Stimulated activated CD4-positive, alpha-beta T cell treated with anti-CD3 and anti-CD28 coated beads, Interleukin-12 subunit alpha, Interleukin-12 subunit beta, amount 100 ng/mL, for 48 hours (primary cell): ENCODE measurements at regions not wholly inside any gene's neighbourhood (a gene's known extent, or its start where the extent isn't known, plus 50 kb on each side); places are given as distances from the start of the nearest gene placed in this dataset.

Experiments
- DNase-seq, 3 donors: peaks; one replicate each; pipeline ENCODE4 v3.0.0-alpha.2; 2020; ENCODE audit warnings: low read depth in 2 of 3, low spot score in 1 of 3

DNA sequence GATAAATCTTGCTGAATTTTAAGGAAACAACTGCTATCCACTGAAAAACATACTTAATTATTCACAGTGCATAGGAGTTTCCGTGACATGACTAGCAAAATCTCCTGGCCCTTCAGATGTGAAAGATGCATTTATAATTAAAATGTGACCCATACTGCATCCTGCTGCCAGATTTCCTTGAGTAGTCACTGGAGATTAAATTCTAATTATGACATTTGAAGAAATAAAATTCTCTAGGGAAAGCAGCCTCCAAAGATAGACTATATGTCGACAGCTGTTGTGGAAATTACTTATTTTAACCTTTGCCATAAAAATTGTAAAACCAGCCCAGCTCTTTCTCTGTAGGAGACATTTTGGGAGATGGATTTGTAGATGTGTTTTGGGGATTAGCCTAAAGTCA lies 193.6 kb upstream of the SMC2 start:
- no peak for DNase-seq

- no peak for DNase-seq
These were observed 191.8 kb upstream of the SMC2 start for GRCh38 chr9:103902263-103902662.

- no peak for DNase-seq
These were observed 189.9 kb upstream of the SMC2 start for GRCh38 chr9:103904242-103904641.

DNA sequence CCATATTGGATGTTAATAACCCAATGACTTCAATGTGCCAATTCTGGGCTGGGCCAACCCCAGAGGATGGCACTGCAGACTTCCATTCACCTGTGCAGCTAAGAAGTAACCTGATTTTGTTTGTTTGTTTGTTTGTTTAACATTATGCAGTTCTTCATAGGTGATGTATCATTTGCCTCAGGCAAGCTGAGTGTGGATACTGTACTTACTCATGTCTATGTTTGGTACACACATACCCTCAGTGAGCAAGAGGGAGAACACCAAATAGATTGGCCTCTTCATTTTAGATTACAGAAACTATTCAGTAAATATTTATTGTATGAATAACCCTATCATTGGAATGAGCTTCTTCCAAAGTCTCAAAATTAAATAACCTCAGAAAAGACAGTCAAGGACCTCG lies 180.2 kb upstream of the SMC2 start:
- DNase-seq: no peak

- DNase-seq: no peak
These were observed 174.4 kb upstream of the SMC2 start for GRCh38 chr9:103919605-103920209.

DNA sequence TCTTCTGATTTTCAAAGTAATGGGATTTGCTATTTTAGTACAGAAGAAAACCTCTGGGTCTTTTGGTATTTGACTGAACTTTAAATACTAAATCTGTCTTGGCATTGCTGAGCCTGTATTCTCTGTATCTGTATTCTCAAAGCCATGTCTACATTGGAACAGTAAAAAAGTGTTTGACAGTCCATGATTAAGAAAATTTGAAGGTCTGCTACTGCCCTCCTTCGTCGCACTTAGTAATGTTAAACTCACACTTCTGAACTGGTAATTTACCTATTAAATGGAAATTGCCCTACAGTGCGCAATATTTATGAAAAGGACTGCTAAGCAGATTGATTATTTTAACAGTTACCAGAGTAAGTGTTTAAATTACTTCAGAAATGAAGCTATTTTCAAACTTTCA lies 165.7 kb upstream of the SMC2 start:
- DNase-seq: no peak

- DNase-seq: no peak
These were observed 153.0 kb upstream of the SMC2 start for GRCh38 chr9:103941104-103941503.

GRCh38 chr9:103942200-103942599 lies 151.9 kb upstream of the SMC2 start:
- no peak for DNase-seq

- DNase-seq: no peak
These were observed 151.5 kb upstream of the SMC2 start for GRCh38 chr9:103942651-103943050.

DNA sequence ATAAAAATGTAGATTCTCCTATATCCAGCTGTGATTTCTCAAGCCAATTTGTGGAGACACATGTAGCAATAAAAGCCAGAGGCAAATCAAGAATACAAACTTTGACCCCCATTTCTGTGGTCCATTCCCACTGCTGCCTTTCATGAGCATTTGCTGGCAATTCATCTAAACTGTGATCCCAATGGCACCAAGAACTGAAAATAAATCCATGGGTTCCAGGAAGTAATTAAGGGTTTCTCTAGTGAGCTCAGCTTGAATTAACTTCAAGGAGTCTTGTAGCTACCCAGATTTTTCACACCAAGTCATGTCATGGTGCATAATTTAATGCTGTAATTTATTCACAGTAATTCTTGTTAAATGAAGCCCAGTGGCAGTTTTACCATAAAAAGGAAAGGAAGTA lies 145.0 kb upstream of the SMC2 start:
- DNase-seq: no peak

DNA sequence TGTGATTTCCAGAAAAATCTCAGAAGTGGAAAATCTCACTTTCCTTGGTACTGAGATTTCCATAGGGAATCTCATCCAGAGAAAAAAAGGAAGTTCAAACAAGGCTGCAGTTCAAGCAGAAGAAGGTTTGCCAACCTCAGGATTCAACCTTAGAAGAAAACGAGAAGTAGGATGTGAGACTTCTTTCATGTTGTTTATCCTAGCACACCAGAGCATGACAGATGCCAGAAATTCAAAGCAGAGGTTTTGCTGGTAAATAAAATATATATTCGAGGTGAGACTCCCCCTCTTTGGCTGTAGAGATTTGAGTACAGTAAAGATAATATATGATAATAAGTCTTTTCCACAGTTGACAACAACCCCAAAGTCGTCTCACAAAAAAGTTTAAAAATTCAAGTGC lies 116.9 kb upstream of the SMC2 start:
- no peak for DNase-seq

DNA sequence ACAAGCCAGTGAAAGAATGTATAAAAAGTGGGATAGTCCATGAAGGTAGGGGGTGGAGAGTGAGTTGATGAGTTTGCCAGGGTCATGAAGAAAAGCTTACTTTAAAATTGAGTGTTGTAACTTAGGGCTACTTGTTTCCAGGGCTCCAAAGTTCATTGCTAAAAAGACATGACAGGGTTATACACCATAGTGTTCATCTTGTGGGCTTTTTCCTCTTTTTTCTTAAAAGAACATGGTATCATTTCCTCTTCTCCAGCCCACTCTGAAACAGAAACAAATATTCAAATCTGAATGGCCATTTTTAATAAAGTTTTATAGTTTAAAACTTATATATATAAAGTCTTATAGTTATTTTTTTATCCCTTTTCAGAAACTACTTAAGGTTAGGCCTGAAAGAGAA lies 115.7 kb upstream of the SMC2 start:
- DNase-seq: no peak

- DNase-seq: no peak
These were observed 112.2 kb upstream of the SMC2 start for GRCh38 chr9:103981912-103982311.

- DNase-seq: no peak
These were observed 109.0 kb upstream of the SMC2 start for GRCh38 chr9:103985077-103985476.

DNA sequence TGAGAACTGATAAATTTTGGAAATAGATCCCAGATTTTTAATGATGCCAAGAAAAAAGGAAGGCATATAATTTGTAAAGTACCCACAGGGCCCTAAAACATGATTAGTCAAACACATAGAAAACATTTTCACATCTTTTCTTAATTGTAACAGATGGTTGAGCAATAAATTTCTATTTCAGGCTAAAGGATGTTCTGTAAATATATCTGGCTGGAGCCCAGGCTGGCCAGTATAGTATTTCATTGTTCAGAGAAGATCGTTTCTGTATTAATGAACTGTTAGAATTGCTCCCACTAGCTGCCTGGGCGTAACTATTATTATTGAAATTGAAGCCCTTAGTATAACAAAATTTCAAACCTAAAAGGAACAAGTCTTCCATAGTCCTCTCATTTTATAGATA lies 105.3 kb upstream of the SMC2 start:
- DNase-seq: no peak

DNA sequence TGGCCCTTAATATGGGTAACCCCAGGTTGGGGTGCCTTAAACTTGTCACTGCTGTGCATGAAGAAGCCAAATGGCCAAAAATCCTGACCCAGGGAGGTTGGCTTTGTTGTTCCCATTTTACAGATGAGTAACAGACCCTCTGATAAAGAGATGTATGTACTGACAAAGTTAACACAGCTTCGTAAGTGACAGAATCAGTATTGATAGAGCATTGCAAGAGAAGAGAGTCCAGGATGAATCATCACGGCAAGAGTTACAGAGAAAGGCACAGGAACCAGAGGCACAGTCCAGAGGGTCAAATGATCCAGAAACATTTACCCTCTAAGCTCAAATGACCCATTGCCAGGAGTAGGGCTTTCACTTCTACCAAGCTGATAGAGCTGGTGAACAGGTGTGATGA lies 103.8 kb upstream of the SMC2 start:
- no peak for DNase-seq

DNA sequence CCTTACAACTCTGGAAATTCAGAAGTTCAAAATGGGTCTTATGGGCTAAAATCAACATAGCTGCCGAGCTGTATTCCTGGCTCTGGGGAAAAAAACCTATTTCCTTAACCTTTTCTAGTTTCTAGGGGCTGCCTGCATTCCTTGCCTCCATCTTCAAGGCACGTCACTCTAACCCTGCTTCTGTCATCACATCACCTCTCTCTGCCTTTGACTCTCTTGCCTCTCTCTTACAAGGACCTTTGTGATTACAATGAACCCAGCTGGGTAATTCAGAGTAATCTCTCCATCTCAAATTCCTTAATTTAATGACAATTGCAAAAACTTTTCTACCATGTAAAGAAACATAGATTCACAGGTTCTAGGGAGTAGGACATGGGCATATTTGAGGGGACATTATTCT lies 103.1 kb upstream of the SMC2 start:
- DNase-seq: no peak

DNA sequence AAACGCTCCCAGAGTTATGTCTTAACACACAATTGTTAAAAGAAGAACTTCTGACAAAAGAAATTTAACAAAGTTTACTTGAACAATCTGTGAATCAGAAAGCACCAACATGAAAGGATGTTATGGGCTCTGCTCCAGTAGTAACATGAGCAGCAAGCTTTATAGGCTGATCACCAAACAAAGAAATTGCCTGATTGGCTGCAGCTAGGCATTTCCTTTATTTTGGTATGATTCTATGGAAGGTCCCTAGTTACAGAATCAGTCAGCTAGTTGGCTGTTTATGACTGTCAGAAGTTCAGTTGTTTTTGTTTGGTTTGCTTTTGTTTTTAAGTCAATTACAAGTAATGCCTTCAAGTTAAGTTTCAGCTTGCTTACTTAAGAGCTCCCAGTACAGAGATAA lies 102.4 kb upstream of the SMC2 start:
- DNase-seq: no peak

DNA sequence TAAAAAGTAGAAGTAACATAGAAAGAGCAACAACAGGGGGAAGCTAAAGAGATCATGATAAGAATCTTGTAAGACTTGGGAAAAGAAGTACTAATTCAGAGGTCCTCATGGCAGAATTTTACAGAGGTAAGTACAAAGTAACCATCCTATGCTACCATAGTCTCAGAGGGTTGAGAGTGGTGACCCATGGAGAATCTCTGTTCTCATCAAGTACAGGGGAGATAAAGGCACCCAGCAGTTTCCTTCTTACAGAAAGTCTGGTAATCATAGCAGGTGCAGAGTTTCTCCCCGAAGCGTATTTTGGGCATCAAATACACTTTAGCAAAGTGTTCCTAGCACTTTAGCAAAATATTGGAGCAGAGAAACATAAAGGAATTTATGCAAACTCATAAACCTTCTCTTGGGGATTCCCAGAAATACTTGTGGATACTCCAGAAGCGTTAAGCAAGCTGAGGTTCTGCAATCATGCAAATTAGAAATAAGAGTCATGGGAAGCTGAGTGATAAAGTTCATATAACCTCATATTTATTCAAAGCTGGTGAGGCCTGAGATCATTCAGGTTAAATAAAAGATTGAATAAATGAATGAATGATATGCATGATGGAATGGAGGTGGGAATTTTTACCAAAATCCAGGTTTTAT lies 101.0 kb upstream of the SMC2 start:
- DNase-seq: no peak

- no peak for DNase-seq
These were observed 96.2 kb upstream of the SMC2 start for GRCh38 chr9:103997856-103998370.

DNA sequence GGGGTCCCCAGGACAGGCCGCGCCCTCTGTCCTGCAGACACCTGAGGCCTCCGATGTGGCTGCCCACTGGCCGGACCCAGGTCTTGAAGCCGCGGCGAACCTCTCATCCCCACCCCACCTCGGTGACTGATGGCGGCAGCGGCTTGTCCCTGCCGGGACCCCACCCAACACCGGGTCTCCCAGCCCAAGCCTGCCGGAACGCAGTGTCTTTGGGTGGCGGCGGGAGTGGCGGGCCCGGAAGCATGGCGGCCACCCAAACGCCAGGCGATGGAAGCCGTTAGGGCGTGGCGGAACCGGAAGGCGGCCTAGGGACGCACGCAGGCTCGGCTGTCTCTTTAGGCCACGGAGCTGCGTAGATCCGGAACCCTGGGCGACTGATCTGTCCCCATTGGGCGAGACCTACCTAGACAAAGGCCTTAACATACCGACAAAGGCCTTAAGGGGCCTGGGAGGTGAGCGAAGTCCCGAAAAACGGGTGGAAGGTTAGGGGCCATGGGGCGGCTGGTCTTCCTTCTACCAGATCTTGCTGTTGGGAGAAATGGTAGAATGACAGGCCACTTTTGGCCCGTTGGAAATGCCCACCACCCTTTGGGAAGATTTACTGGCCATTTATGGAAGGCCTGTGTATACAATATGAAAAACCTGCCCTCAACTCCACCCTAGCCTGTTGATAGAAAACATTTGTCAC lies 94.6 kb upstream of the SMC2 start:
- no peak for DNase-seq

DNA sequence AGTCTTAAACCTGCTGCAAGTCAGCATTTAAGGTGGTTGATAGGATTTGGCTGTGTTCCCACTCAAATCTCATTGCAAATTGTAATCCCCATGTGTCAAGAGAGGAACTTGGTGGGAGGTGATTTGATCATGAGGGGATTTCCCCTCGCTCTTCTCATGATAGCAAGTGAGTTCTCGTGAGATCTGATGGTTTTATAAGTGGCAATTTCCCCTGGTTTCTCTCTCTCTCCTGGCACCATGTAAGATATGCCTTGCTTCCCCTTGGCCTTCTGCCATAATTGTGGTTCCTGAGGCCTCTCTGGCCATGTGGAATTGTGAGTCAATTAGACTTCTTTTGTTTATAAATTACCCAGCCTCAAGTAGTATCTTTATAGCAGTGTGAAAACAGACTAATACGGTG lies 84.3 kb upstream of the SMC2 start:
- no peak for DNase-seq

GRCh38 chr9:104022083-104022482 lies 72.0 kb upstream of the SMC2 start:
- DNase-seq: no peak
